ENCODE measurements at regions not wholly inside any gene's neighbourhood (a gene's known extent, or its start where the extent isn't known, plus 50 kb on each side); places are given as distances from the start of the nearest gene placed in this dataset.

DNA sequence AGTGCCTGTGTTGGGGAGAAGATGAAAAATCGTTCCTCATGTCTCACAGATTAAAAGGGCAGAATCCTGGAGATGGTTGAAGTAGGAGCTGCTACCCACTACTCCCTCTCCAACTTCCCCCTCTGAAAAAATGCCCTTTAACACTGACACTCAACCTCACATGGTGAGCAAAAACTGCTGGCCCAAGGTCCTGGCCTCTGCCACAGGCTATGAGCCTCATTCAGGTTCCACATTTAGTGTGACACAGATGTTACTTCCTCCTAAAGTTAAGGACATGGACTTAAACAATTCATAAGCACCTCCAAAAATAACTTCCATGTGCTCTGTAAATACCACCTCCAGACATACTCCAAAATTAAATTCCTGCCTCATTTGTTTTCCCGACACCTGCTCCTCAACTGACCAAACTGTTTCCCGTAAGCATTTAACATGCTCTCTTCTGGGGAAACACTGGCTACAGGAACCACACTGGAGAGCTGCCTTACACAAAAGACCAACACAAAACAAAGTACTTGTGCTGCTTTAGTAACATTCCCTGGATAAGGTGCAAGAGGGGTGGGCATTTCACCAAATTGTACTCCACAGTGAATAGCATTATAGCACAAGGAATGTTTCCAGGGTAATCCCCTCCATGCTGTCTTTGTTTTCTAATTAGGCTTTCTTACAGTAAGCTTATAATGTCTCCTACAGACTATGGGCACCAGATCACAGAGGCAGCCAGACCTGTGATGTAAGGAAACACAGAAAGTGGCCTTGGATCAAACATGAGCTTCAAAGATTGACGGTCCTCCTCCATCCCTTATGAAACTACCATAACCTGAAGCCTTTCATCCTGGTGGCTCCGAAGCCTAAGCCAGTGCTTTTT, 57.0 kb downstream of the PHLDA1 start:
- Histone ChIP-seq H3K27me3 (ENCODE audit: control insufficient read depth in 5 of 5, insufficient read depth in 4 of 5, low read length in 5 of 5) (no peaks in the 10 kb centered on the region), H3K36me3 (ENCODE audit: control insufficient read depth in 5 of 5, insufficient read depth in 5 of 5, low read length in 5 of 5) (no peaks in the 10 kb centered on the region), H3K9me3 (ENCODE audit: control insufficient read depth in 5 of 5, low read length in 5 of 5) (no peaks in the 10 kb centered on the region), H3K9ac (ENCODE audit: low read length in 5 of 5) (no peak overlapping the region), H3K4me1 (ENCODE audit: control insufficient read depth in 5 of 5, insufficient read depth in 5 of 5, low read length in 5 of 5) (peaks cover 11 to 25% (median 19%) of the 10 kb centered on the region in 5 donors), H3K4me3 (ENCODE audit: low read depth in 1 of 5, low read length in 5 of 5) (no peak overlapping the region), H3K27ac (ENCODE audit: low read depth, low read length) (no peak overlapping the region)

DNA sequence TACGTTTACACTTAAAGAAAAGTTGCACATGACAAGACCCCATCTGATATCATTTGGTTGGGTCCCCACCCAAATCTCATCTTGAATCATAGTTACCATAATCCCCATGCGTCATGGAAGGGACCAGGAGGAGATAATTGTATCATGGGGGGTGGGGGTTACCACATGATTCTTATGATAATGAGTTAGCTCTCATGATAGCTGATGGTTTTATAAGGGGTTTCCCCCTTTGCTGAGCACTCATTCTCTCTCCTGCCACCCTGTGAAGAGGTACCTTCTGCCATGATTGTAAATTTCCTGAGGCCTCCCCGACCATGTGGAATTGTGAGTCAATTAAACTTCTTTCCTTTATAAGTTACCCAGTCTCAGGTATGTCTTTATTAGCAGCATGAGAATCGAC, 60.3 kb downstream of the PHLDA1 start:
- no peak overlapping the region for H3K4me3 ChIP-seq (ENCODE audit: low read depth in 1 of 5, low read length in 5 of 5)

DNA sequence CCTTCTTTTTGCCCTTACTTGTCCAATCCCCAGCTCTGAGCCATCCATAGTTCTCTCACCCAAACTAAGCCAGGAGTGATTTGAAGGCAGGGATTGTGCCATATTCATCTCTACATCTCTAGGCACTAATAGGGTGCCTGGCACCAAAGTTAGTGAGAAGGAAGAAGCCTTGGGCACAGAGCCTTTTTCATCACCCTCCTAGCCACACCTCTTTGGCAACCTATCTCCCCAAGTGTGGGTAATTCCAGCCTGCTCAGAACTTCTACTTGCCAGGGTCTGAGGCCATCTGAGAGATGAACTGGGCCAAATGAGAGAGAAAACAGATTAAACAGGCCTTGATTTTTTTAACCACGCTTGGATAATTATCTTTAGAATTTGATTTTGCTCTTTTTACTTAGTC, 61.3 kb downstream of the PHLDA1 start:
- Histone ChIP-seq H3K36me3 (ENCODE audit: control insufficient read depth in 5 of 5, insufficient read depth in 5 of 5, low read length in 5 of 5) (no peaks in the 10 kb centered on the region), H3K4me3 (ENCODE audit: low read depth in 1 of 5, low read length in 5 of 5) (no peak overlapping the region), H3K9me3 (ENCODE audit: control insufficient read depth in 5 of 5, low read length in 5 of 5) (no peaks in the 10 kb centered on the region), H3K27ac (ENCODE audit: low read depth, low read length) (no peak overlapping the region), H3K27me3 (ENCODE audit: control insufficient read depth in 5 of 5, insufficient read depth in 4 of 5, low read length in 5 of 5) (no peaks in the 10 kb centered on the region), H3K9ac (ENCODE audit: low read length in 5 of 5) (no peak overlapping the region), H3K4me1 (ENCODE audit: control insufficient read depth in 5 of 5, insufficient read depth in 5 of 5, low read length in 5 of 5) (peaks cover 0 to 7% (median 0%) of the 10 kb centered on the region in 5 donors)

More for the DNA sequence above, 60.3 kb downstream of the PHLDA1 start:
- H3K4me1 ChIP-seq (ENCODE audit: control insufficient read depth in 5 of 5, insufficient read depth in 5 of 5, low read length in 5 of 5), result peaks cover 0 to 7% (median 4%) of the 10 kb centered on the region in 5 donors
- no peaks in the 10 kb centered on the region for H3K9me3 ChIP-seq (ENCODE audit: control insufficient read depth in 5 of 5, low read length in 5 of 5)
- H3K9ac ChIP-seq (ENCODE audit: low read length in 5 of 5), result no peak overlapping the region
- no peaks in the 10 kb centered on the region for H3K36me3 ChIP-seq (ENCODE audit: control insufficient read depth in 5 of 5, insufficient read depth in 5 of 5, low read length in 5 of 5)
- no peak overlapping the region for H3K27ac ChIP-seq (ENCODE audit: low read depth, low read length)
- no peaks in the 10 kb centered on the region for H3K27me3 ChIP-seq (ENCODE audit: control insufficient read depth in 5 of 5, insufficient read depth in 4 of 5, low read length in 5 of 5)

- Histone ChIP-seq H3K9ac (ENCODE audit: low read length in 5 of 5) (no peak overlapping the region), H3K27ac (ENCODE audit: low read depth, low read length) (no peak overlapping the region), H3K4me1 (ENCODE audit: control insufficient read depth in 5 of 5, insufficient read depth in 5 of 5, low read length in 5 of 5) (peaks cover 0 to 5% (median 0%) of the 10 kb centered on the region in 5 donors), H3K9me3 (ENCODE audit: control insufficient read depth in 5 of 5, low read length in 5 of 5) (no peaks in the 10 kb centered on the region), H3K27me3 (ENCODE audit: control insufficient read depth in 5 of 5, insufficient read depth in 4 of 5, low read length in 5 of 5) (no peaks in the 10 kb centered on the region), H3K4me3 (ENCODE audit: low read depth in 1 of 5, low read length in 5 of 5) (no peak overlapping the region), H3K36me3 (ENCODE audit: control insufficient read depth in 5 of 5, insufficient read depth in 5 of 5, low read length in 5 of 5) (no peaks in the 10 kb centered on the region)
Observed at GRCh38 chr12:75969768-75970167, 61.8 kb downstream of the PHLDA1 start.

DNA sequence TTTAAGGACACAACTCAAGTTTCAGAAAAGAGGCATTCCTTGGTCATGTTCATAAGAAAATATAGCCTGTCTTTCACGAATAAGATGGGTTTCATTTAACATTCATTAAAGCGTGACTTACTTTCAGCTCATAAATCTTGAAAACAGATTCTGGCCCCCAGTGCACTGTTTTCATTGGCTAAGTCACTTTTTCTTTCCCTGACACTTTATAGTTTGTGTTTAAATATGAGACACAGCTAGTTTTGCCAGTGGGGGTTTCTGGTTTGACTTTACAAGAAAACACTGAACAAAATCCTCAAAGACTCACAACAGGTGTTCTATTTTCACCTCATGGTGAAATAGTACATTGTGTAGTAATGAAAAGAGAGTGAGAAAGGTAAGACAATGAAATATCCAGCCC, 65.9 kb downstream of the PHLDA1 start:
- Histone ChIP-seq H3K27me3 (ENCODE audit: control insufficient read depth in 5 of 5, insufficient read depth in 4 of 5, low read length in 5 of 5) (no peaks in the 10 kb centered on the region), H3K36me3 (ENCODE audit: control insufficient read depth in 5 of 5, insufficient read depth in 5 of 5, low read length in 5 of 5) (no peaks in the 10 kb centered on the region), H3K27ac (ENCODE audit: low read depth, low read length) (no peak overlapping the region), H3K4me1 (ENCODE audit: control insufficient read depth in 5 of 5, insufficient read depth in 5 of 5, low read length in 5 of 5) (peaks cover 0 to 4% (median 0%) of the 10 kb centered on the region in 5 donors), H3K4me3 (ENCODE audit: low read depth in 1 of 5, low read length in 5 of 5) (no peak overlapping the region), H3K9me3 (ENCODE audit: control insufficient read depth in 5 of 5, low read length in 5 of 5) (no peaks in the 10 kb centered on the region), H3K9ac (ENCODE audit: low read length in 5 of 5) (no peak overlapping the region)

GRCh38 chr12:75964150-75964549, 67.4 kb downstream of the PHLDA1 start:
- no peaks in the 10 kb centered on the region for H3K9me3 ChIP-seq (ENCODE audit: control insufficient read depth in 5 of 5, low read length in 5 of 5)
- no peaks in the 10 kb centered on the region for H3K36me3 ChIP-seq (ENCODE audit: control insufficient read depth in 5 of 5, insufficient read depth in 5 of 5, low read length in 5 of 5)
- no peak overlapping the region for H3K4me3 ChIP-seq (ENCODE audit: low read depth in 1 of 5, low read length in 5 of 5)
- peaks cover 0 to 15% (median 3%) of the 10 kb centered on the region in 5 donors for H3K4me1 ChIP-seq (ENCODE audit: control insufficient read depth in 5 of 5, insufficient read depth in 5 of 5, low read length in 5 of 5)
- H3K27ac ChIP-seq (ENCODE audit: low read depth, low read length), result no peak overlapping the region
- no peak overlapping the region for H3K9ac ChIP-seq (ENCODE audit: low read length in 5 of 5)
- no peaks in the 10 kb centered on the region for H3K27me3 ChIP-seq (ENCODE audit: control insufficient read depth in 5 of 5, insufficient read depth in 4 of 5, low read length in 5 of 5)

DNA sequence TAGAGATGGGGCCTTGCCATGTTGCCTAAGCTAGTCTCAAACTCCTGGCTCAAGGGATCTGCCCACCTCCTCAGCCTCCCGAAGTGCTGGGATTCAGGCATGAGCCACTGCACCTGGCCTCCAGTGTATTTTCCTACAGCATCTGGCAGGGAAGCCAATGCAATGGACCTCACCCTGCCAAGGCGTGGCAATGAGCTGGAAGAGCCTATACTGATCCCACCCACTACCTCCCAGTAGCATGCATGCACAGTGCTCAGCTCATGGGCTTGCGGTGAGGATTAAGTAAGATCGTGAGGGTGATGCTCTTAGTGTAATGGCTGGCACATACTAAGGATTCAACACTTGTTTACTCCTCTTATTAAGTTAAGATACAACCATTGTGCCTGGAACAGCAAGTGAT, 69.7 kb downstream of the PHLDA1 start:
- no peaks in the 10 kb centered on the region for H3K9me3 ChIP-seq (ENCODE audit: control insufficient read depth in 5 of 5, low read length in 5 of 5)
- no peak overlapping the region for H3K9ac ChIP-seq (ENCODE audit: low read length in 5 of 5)
- H3K27me3 ChIP-seq (ENCODE audit: control insufficient read depth in 5 of 5, insufficient read depth in 4 of 5, low read length in 5 of 5), result no peaks in the 10 kb centered on the region
- no peak overlapping the region for H3K27ac ChIP-seq (ENCODE audit: low read depth, low read length)
- no peaks in the 10 kb centered on the region for H3K36me3 ChIP-seq (ENCODE audit: control insufficient read depth in 5 of 5, insufficient read depth in 5 of 5, low read length in 5 of 5)
- H3K4me3 ChIP-seq (ENCODE audit: low read depth in 1 of 5, low read length in 5 of 5), result no peak overlapping the region
- peaks cover 0 to 14% (median 3%) of the 10 kb centered on the region in 5 donors for H3K4me1 ChIP-seq (ENCODE audit: control insufficient read depth in 5 of 5, insufficient read depth in 5 of 5, low read length in 5 of 5)

- Histone ChIP-seq H3K4me3 (ENCODE audit: low read depth in 1 of 5, low read length in 5 of 5) (no peak overlapping the region), H3K4me1 (ENCODE audit: control insufficient read depth in 5 of 5, insufficient read depth in 5 of 5, low read length in 5 of 5) (peaks cover 0 to 14% (median 3%) of the 10 kb centered on the region in 5 donors), H3K27me3 (ENCODE audit: control insufficient read depth in 5 of 5, insufficient read depth in 4 of 5, low read length in 5 of 5) (no peaks in the 10 kb centered on the region), H3K9ac (ENCODE audit: low read length in 5 of 5) (no peak overlapping the region), H3K27ac (ENCODE audit: low read depth, low read length) (no peak overlapping the region), H3K36me3 (ENCODE audit: control insufficient read depth in 5 of 5, insufficient read depth in 5 of 5, low read length in 5 of 5) (no peaks in the 10 kb centered on the region), H3K9me3 (ENCODE audit: control insufficient read depth in 5 of 5, low read length in 5 of 5) (no peaks in the 10 kb centered on the region)
Observed at GRCh38 chr12:75960954-75961661, 70.5 kb downstream of the PHLDA1 start.

DNA sequence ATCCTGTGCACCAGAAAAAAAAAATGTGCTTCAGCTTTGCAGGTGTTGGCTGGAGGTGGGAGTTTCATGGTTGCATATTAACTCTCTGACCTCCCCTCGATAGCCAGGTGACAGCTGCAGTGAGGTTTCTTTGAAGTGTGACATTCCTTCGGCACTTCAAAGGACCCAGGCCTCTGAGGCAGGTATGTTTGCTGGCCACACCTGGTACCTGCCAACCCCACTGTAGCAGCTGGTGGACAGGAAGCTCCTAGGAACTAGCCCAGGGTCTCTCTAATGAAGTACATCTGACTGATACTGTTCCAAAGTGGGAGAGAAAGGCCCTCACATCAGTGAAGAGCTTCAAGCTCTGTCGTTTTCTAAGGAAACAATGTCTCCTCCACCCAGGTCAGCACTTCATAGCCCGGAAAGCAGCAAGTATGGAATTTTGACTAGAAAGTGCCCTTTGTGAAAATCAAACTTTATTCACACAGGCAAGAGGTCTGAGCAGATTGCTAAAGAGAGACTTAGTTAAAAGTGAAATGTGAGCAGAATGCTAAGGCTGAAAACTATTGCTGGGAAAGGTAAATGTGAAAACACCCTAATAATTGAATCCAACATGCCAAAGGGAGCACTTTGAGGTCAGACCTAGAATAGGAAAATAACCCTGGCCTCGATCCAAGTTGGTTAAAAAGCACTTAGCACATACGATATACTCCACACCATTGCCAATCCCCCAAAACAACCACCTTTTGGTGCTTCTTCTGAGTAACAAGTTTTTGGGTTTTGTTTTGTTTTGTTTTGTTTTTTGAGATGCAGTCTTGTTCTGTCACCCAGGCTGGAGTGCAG, 71.3 kb downstream of the PHLDA1 start:
- no peak overlapping the region for H3K27ac ChIP-seq (ENCODE audit: low read depth, low read length)
- H3K36me3 ChIP-seq (ENCODE audit: control insufficient read depth in 5 of 5, insufficient read depth in 5 of 5, low read length in 5 of 5), result no peaks in the 10 kb centered on the region
- no peak overlapping the region for H3K4me3 ChIP-seq (ENCODE audit: low read depth in 1 of 5, low read length in 5 of 5)
- H3K4me1 ChIP-seq (ENCODE audit: control insufficient read depth in 5 of 5, insufficient read depth in 5 of 5, low read length in 5 of 5), result peaks cover 0 to 14% (median 3%) of the 10 kb centered on the region in 5 donors
- H3K9me3 ChIP-seq (ENCODE audit: control insufficient read depth in 5 of 5, low read length in 5 of 5), result no peaks in the 10 kb centered on the region
- no peak overlapping the region for H3K9ac ChIP-seq (ENCODE audit: low read length in 5 of 5)
- H3K27me3 ChIP-seq (ENCODE audit: control insufficient read depth in 5 of 5, insufficient read depth in 4 of 5, low read length in 5 of 5), result no peaks in the 10 kb centered on the region

Measured in subcutaneous abdominal adipose tissue (tissue), 5 donors.